HCT116 (cell line): ENCODE measurements at regions not wholly inside any gene's neighbourhood (a gene's known extent, or its start where the extent isn't known, plus 50 kb on each side); places are given as distances from the start of the nearest gene placed in this dataset.
A peak's percentile ranks its signal among the peaks of the same experiment; 100 is the strongest.

Source experiments
- ATAC-seq: fragments of 200-7000 bp; cut with Tn5 transposase; 2 replicates; pipeline ENCODE4 v1.9.1; 2020; ENCODE audit warnings: mild to moderate bottlenecking, moderate library complexity
- BruUV-seq: library from RNA; stranded (reverse); fragments of 400-500 nt; replicated peaks from 2 replicates; lab custom pipeline; 2021; lab: Mats Ljungman, UMichigan
- CTCF ChIA-PET: fragments of 300-600 bp; sonication (Branson Sonifier 250); formaldehyde crosslinking; loops from one replicate; lab custom pipeline; 2021; ENCODE audit warnings: antibody characterized with exemption; lab: Charles Lee
- POLR2A ChIA-PET: fragments of 300-600, 350-600 bp; sonication (Branson Sonifier 250); formaldehyde crosslinking; loops from one replicate; lab custom pipeline; 2021; ENCODE audit warnings: antibody characterized with exemption; lab: Charles Lee
- RAD21 ChIA-PET, 2 experiments: fragments of 300-600 bp; sonication (Branson Sonifier 250); formaldehyde crosslinking; loops; one replicate each; lab custom pipeline; 2023; ENCODE audit warnings: low total read pairs in 2 of 2; ENCODE audit not compliant: uncharacterized antibody in 2 of 2, unreplicated experiment in 2 of 2, low non-redundant PET in 1 of 2; lab: Charles Lee
- DNase-seq: peaks from one replicate; pipeline ENCODE4 v3.0.0-alpha.2; 2010; ENCODE audit warnings: low read depth, low spot score
- H2AFZ ChIP-seq: fragments of 200-600 bp; shearing (Covaris generic), sonication (generic); 2 replicates; pipeline ENCODE4 v1.6.1; 2017; ENCODE audit warnings: low read depth, mixed run types, mixed read lengths, antibody characterized with exemption, low read length; ENCODE audit not compliant: poor library complexity, severe bottlenecking
- H3K27ac ChIP-seq: 2 replicates; pipeline ENCODE4 v1.5.1; 2012; ENCODE audit warnings: low read depth, low read length
- H3K27me3 ChIP-seq: fragments of 200-600 bp; sonication (generic); 2 replicates; pipeline ENCODE4 v1.6.1; 2016; ENCODE audit warnings: mixed run types, low read length, mixed read lengths; ENCODE audit not compliant: insufficient read depth
- H3K36me3 ChIP-seq, 2 experiments: fragments of 200-500 bp in 1 of 2; fragments of 200-600 bp in 1 of 2; sonication (Bioruptor generic) in 1 of 2; sonication (generic) in 1 of 2; 2 replicates each; pipeline versions ENCODE4 v1.5.1 to v1.6.1; 2014 to 2016; ENCODE audit warnings: low read length in 2 of 2, inconsistent platforms in 1 of 2, mixed read lengths in 1 of 2, mixed run types in 1 of 2; ENCODE audit not compliant: insufficient read depth in 2 of 2, control insufficient read depth in 1 of 2
- H3K4me1 ChIP-seq, 2 experiments: fragments of 200-600 bp in 1 of 2; sonication (generic) in 1 of 2; 2 replicates each; pipeline versions ENCODE4 v1.5.1 to v1.6.1; 2012 to 2017; ENCODE audit warnings: low read length in 2 of 2, inconsistent platforms in 1 of 2, mild to moderate bottlenecking in 1 of 2, mixed read lengths in 1 of 2, mixed run types in 1 of 2, moderate library complexity in 1 of 2; ENCODE audit not compliant: insufficient read depth in 2 of 2, control insufficient read depth in 1 of 2
- H3K4me2 ChIP-seq: fragments of 200-600 bp; sonication (generic); 2 replicates; pipeline ENCODE4 v1.6.1; 2017; ENCODE audit warnings: mixed run types, low read length, mixed read lengths
- H3K4me3 ChIP-seq, 2 experiments: fragments of 200-600 bp in 1 of 2; sonication (generic) in 1 of 2; replicated peaks in 1 of 2; 2 replicates each; pipeline ENCODE4 v1.5.1; 2011 to 2016; ENCODE audit warnings: low read length in 2 of 2, control low read depth in 1 of 2, low read depth in 1 of 2, mild to moderate bottlenecking in 1 of 2, mixed read lengths in 1 of 2, mixed run types in 1 of 2
- H3K79me2 ChIP-seq: fragments of 200-600 bp; sonication (generic); 2 replicates; pipeline ENCODE4 v1.6.1; 2017; ENCODE audit warnings: mild to moderate bottlenecking, mixed run types, low read length, moderate library complexity, mixed read lengths; ENCODE audit not compliant: insufficient read depth
- H3K9ac ChIP-seq: fragments of 200-600 bp; sonication (generic); 2 replicates; pipeline ENCODE4 v1.6.1; 2016; ENCODE audit warnings: low read length, mixed read lengths
- H3K9me2 ChIP-seq: fragments of 200-600 bp; sonication (generic), shearing (Covaris generic); 2 replicates; pipeline ENCODE4 v1.6.1; 2017; ENCODE audit warnings: mixed run types, mild to moderate bottlenecking, moderate library complexity; ENCODE audit not compliant: insufficient read depth
- H3K9me3 ChIP-seq, 2 experiments: fragments of 200-500 bp in 1 of 2; fragments of 200-600 bp in 1 of 2; sonication (Bioruptor generic) in 1 of 2; sonication (generic) in 1 of 2; 2 replicates each; pipeline ENCODE4 v1.6.1; 2014 to 2017; ENCODE audit warnings: low read length in 2 of 2, mixed read lengths in 2 of 2, inconsistent platforms in 1 of 2, low read depth in 1 of 2, mild to moderate bottlenecking in 1 of 2, mixed run types in 1 of 2, moderate library complexity in 1 of 2; ENCODE audit not compliant: control insufficient read depth in 1 of 2, insufficient read depth in 1 of 2
- H4K20me1 ChIP-seq: fragments of 200-600 bp; sonication (generic), shearing (Covaris generic); 2 replicates; pipeline ENCODE4 v1.6.1; 2017; ENCODE audit warnings: mixed run types, mild to moderate bottlenecking, moderate library complexity; ENCODE audit not compliant: insufficient read depth
- ATF3 ChIP-seq: IDR thresholded peaks from 2 replicates; pipeline ENCODE4 v1.6.1; 2012
- CEBPB ChIP-seq: IDR thresholded peaks from 2 replicates; pipeline ENCODE4 v1.6.1; 2012; ENCODE audit warnings: low read depth
- ELF1 ChIP-seq: IDR thresholded peaks from 2 replicates; pipeline ENCODE4 v1.6.1; 2012; ENCODE audit warnings: low read depth, borderline replicate concordance
- EZH2phosphoT487 ChIP-seq: fragments of 200-600 bp; IDR thresholded peaks from 2 replicates; pipeline ENCODE4 v1.6.1; 2018; ENCODE audit warnings: antibody characterized with exemption, borderline replicate concordance
- FOSL1 ChIP-seq: IDR thresholded peaks from 2 replicates; pipeline ENCODE4 v1.6.1; 2012; ENCODE audit warnings: low read depth
- JUND ChIP-seq: IDR thresholded peaks from 2 replicates; pipeline ENCODE4 v1.6.1; 2012
- MAX ChIP-seq: IDR thresholded peaks from 2 replicates; pipeline ENCODE4 v1.6.1; 2012
- POLR2A ChIP-seq: IDR thresholded peaks from 2 replicates; pipeline ENCODE4 v1.7.0; 2011; ENCODE audit warnings: borderline replicate concordance; ENCODE audit not compliant: insufficient read depth, insufficient read length; ENCODE audit errors: extremely low read depth
- RAD21 ChIP-seq: IDR thresholded peaks from 2 replicates; pipeline ENCODE4 v1.6.1; 2012; ENCODE audit warnings: low read depth, mild to moderate bottlenecking
- REST ChIP-seq: IDR thresholded peaks from 2 replicates; pipeline ENCODE4 v1.6.1; 2012; ENCODE audit warnings: low read depth
- SIN3A ChIP-seq: IDR thresholded peaks from 2 replicates; pipeline ENCODE4 v1.6.1; 2012; ENCODE audit warnings: low read depth
- SP1 ChIP-seq: IDR thresholded peaks from 2 replicates; pipeline ENCODE4 v1.6.1; 2012; ENCODE audit warnings: low read depth
- SRF ChIP-seq: IDR thresholded peaks from 2 replicates; pipeline ENCODE4 v1.6.1; 2012; ENCODE audit warnings: low read depth
- TCF7L2 ChIP-seq: IDR thresholded peaks from 2 replicates; pipeline ENCODE4 v1.7.0; 2011; ENCODE audit warnings: borderline replicate concordance, inconsistent platforms; ENCODE audit not compliant: insufficient read depth, insufficient read length; ENCODE audit errors: extremely low read depth
- YY1 ChIP-seq: IDR thresholded peaks from 2 replicates; pipeline ENCODE4 v1.6.1; 2011; ENCODE audit warnings: low read length, low read depth, moderate library complexity, mild to moderate bottlenecking; ENCODE audit not compliant: insufficient replicate concordance; ENCODE audit errors: extremely low read depth
- ZBTB33 ChIP-seq: IDR thresholded peaks from 2 replicates; pipeline ENCODE4 v1.6.1; 2011; ENCODE audit warnings: mild to moderate bottlenecking, low read length, moderate library complexity; ENCODE audit not compliant: insufficient replicate concordance; ENCODE audit errors: extremely low read depth
- ZFX ChIP-seq: fragments of 450-650 bp; IDR thresholded peaks from 2 replicates; pipeline ENCODE4 v1.6.1; 2017
- ZNF274 ChIP-seq: fragments of 200-500 bp; sonication (Bioruptor generic); IDR thresholded peaks from 2 replicates; pipeline ENCODE4 v1.6.1; 2014; ENCODE audit warnings: mild to moderate bottlenecking, low read depth, low read length, inconsistent platforms
- intact Hi-C: fragments of 100-400 bp; cut with micrococcal nuclease; formaldehyde crosslinking; loops from 2 replicates; pipeline ENCODE4 v1.10.0; 2022
- TF ChIP-seq, protein P1 (sequence below), 3 experiments: fragments of 200-600 bp in 1 of 3; sonication (generic) in 1 of 3; IDR thresholded peaks in 2 of 3; conservative IDR thresholded peaks in 1 of 3; 2 replicates each; pipeline ENCODE4 v1.5.1; 2012 to 2017; ENCODE audit warnings: low read depth in 2 of 3, low read length in 2 of 3, antibody characterized with exemption in 1 of 3, borderline replicate concordance in 1 of 3, control low read depth in 1 of 3, mild to moderate bottlenecking in 1 of 3, mixed read lengths in 1 of 3, mixed run types in 1 of 3, moderate library complexity in 1 of 3; ENCODE audit not compliant: insufficient read depth in 1 of 3

- no peak for ATAC-seq
- H3K9ac ChIP-seq = peak overlapping the region; percentile 58
- peaks cover 71 to 97% of the 10 kb centered on the region in 2 experiments for H3K4me1 ChIP-seq
- TF ChIP-seq ZFX (no peak), SP1 (no peak), EZH2phosphoT487 (no peak), MAX (no peak), POLR2A (no peak), ATF3 (no peak), ZNF274 (no peak), RAD21 (no peak), YY1 (no peak), FOSL1 (no peak), CEBPB (no peak), TCF7L2 (no peak), REST (no peak), SIN3A (no peak), JUND (no peak), ELF1 (no peak), ZBTB33 (no peak), SRF (no peak)
- TF ChIP-seq, protein P1, sequence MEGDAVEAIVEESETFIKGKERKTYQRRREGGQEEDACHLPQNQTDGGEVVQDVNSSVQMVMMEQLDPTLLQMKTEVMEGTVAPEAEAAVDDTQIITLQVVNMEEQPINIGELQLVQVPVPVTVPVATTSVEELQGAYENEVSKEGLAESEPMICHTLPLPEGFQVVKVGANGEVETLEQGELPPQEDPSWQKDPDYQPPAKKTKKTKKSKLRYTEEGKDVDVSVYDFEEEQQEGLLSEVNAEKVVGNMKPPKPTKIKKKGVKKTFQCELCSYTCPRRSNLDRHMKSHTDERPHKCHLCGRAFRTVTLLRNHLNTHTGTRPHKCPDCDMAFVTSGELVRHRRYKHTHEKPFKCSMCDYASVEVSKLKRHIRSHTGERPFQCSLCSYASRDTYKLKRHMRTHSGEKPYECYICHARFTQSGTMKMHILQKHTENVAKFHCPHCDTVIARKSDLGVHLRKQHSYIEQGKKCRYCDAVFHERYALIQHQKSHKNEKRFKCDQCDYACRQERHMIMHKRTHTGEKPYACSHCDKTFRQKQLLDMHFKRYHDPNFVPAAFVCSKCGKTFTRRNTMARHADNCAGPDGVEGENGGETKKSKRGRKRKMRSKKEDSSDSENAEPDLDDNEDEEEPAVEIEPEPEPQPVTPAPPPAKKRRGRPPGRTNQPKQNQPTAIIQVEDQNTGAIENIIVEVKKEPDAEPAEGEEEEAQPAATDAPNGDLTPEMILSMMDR (IDR thresholded peaks at IDR 0.05 in 2 of 3, conservative IDR thresholded peaks at IDR 0.05 in 1 of 3; ENCODE audit: borderline replicate concordance in 1 of 3, insufficient read depth in 1 of 3, low read depth in 2 of 3, low read length in 2 of 3) = no peak
- ChIA-PET POLR2A (interaction anchor here (0.6 kb wide), 1 partner anchor 37 kb away, joined by 3 read pairs; no protein-coding TSS in a partner anchor), RAD21 (no interaction called here), CTCF (no interaction called here)
- H3K4me3 ChIP-seq = no peak overlapping the region
- H2AFZ ChIP-seq = no peak overlapping the region
- H3K4me2 ChIP-seq = peak overlapping the region; percentile 56
- H3K9me2 ChIP-seq = no peaks in the 10 kb centered on the region
- no peak for DNase-seq
- H3K9me3 ChIP-seq = no peaks in the 10 kb centered on the region
- intact Hi-C loops = no loop called here
- no peaks in the 10 kb centered on the region for H3K27me3 ChIP-seq
- H4K20me1 ChIP-seq = no peaks in the 10 kb centered on the region
- peak overlapping the region; percentile 74 for H3K27ac ChIP-seq
- H3K79me2 ChIP-seq = peaks cover 100% of the 10 kb centered on the region
- BruUV-seq = no TSS peak
- peaks cover 0 to 9% of the 10 kb centered on the region in 2 experiments; a peak in 3 of 4 replicates for H3K36me3 ChIP-seq
Observed at GRCh38 chrX:45811326-45811725, 610.6 kb upstream of the DIPK2B start.
